HCT116 (cell line): ENCODE measurements at regions not wholly inside any gene's neighbourhood (a gene's known extent, or its start where the extent isn't known, plus 50 kb on each side); places are given as distances from the start of the nearest gene placed in this dataset.

Source experiments
- ATAC-seq: fragments of 200-7000 bp; cut with Tn5 transposase; 2 replicates; pipeline ENCODE4 v1.9.1; 2020; ENCODE audit warnings: mild to moderate bottlenecking, moderate library complexity
- BruUV-seq: library from RNA; stranded (reverse); fragments of 400-500 nt; replicated peaks from 2 replicates; lab custom pipeline; 2021; lab: Mats Ljungman, UMichigan
- CTCF ChIA-PET: fragments of 300-600 bp; sonication (Branson Sonifier 250); formaldehyde crosslinking; loops from one replicate; lab custom pipeline; 2021; ENCODE audit warnings: antibody characterized with exemption; lab: Charles Lee
- POLR2A ChIA-PET: fragments of 300-600, 350-600 bp; sonication (Branson Sonifier 250); formaldehyde crosslinking; loops from one replicate; lab custom pipeline; 2021; ENCODE audit warnings: antibody characterized with exemption; lab: Charles Lee
- RAD21 ChIA-PET, 2 experiments: fragments of 300-600 bp; sonication (Branson Sonifier 250); formaldehyde crosslinking; loops; one replicate each; lab custom pipeline; 2023; ENCODE audit warnings: low total read pairs in 2 of 2; ENCODE audit not compliant: uncharacterized antibody in 2 of 2, unreplicated experiment in 2 of 2, low non-redundant PET in 1 of 2; lab: Charles Lee
- DNase-seq: peaks from one replicate; pipeline ENCODE4 v3.0.0-alpha.2; 2010; ENCODE audit warnings: low read depth, low spot score
- H2AFZ ChIP-seq: fragments of 200-600 bp; shearing (Covaris generic), sonication (generic); 2 replicates; pipeline ENCODE4 v1.6.1; 2017; ENCODE audit warnings: low read depth, mixed run types, mixed read lengths, antibody characterized with exemption, low read length; ENCODE audit not compliant: poor library complexity, severe bottlenecking
- H3K27ac ChIP-seq: 2 replicates; pipeline ENCODE4 v1.5.1; 2012; ENCODE audit warnings: low read depth, low read length
- H3K27me3 ChIP-seq: fragments of 200-600 bp; sonication (generic); 2 replicates; pipeline ENCODE4 v1.6.1; 2016; ENCODE audit warnings: mixed run types, low read length, mixed read lengths; ENCODE audit not compliant: insufficient read depth
- H3K36me3 ChIP-seq, 2 experiments: fragments of 200-500 bp in 1 of 2; fragments of 200-600 bp in 1 of 2; sonication (Bioruptor generic) in 1 of 2; sonication (generic) in 1 of 2; 2 replicates each; pipeline versions ENCODE4 v1.5.1 to v1.6.1; 2014 to 2016; ENCODE audit warnings: low read length in 2 of 2, inconsistent platforms in 1 of 2, mixed read lengths in 1 of 2, mixed run types in 1 of 2; ENCODE audit not compliant: insufficient read depth in 2 of 2, control insufficient read depth in 1 of 2
- H3K4me1 ChIP-seq, 2 experiments: fragments of 200-600 bp in 1 of 2; sonication (generic) in 1 of 2; 2 replicates each; pipeline versions ENCODE4 v1.5.1 to v1.6.1; 2012 to 2017; ENCODE audit warnings: low read length in 2 of 2, inconsistent platforms in 1 of 2, mild to moderate bottlenecking in 1 of 2, mixed read lengths in 1 of 2, mixed run types in 1 of 2, moderate library complexity in 1 of 2; ENCODE audit not compliant: insufficient read depth in 2 of 2, control insufficient read depth in 1 of 2
- H3K4me2 ChIP-seq: fragments of 200-600 bp; sonication (generic); 2 replicates; pipeline ENCODE4 v1.6.1; 2017; ENCODE audit warnings: mixed run types, low read length, mixed read lengths
- H3K4me3 ChIP-seq, 2 experiments: fragments of 200-600 bp in 1 of 2; sonication (generic) in 1 of 2; replicated peaks in 1 of 2; 2 replicates each; pipeline ENCODE4 v1.5.1; 2011 to 2016; ENCODE audit warnings: low read length in 2 of 2, control low read depth in 1 of 2, low read depth in 1 of 2, mild to moderate bottlenecking in 1 of 2, mixed read lengths in 1 of 2, mixed run types in 1 of 2
- H3K79me2 ChIP-seq: fragments of 200-600 bp; sonication (generic); 2 replicates; pipeline ENCODE4 v1.6.1; 2017; ENCODE audit warnings: mild to moderate bottlenecking, mixed run types, low read length, moderate library complexity, mixed read lengths; ENCODE audit not compliant: insufficient read depth
- H3K9ac ChIP-seq: fragments of 200-600 bp; sonication (generic); 2 replicates; pipeline ENCODE4 v1.6.1; 2016; ENCODE audit warnings: low read length, mixed read lengths
- H3K9me2 ChIP-seq: fragments of 200-600 bp; sonication (generic), shearing (Covaris generic); 2 replicates; pipeline ENCODE4 v1.6.1; 2017; ENCODE audit warnings: mixed run types, mild to moderate bottlenecking, moderate library complexity; ENCODE audit not compliant: insufficient read depth
- H3K9me3 ChIP-seq, 2 experiments: fragments of 200-500 bp in 1 of 2; fragments of 200-600 bp in 1 of 2; sonication (Bioruptor generic) in 1 of 2; sonication (generic) in 1 of 2; 2 replicates each; pipeline ENCODE4 v1.6.1; 2014 to 2017; ENCODE audit warnings: low read length in 2 of 2, mixed read lengths in 2 of 2, inconsistent platforms in 1 of 2, low read depth in 1 of 2, mild to moderate bottlenecking in 1 of 2, mixed run types in 1 of 2, moderate library complexity in 1 of 2; ENCODE audit not compliant: control insufficient read depth in 1 of 2, insufficient read depth in 1 of 2
- H4K20me1 ChIP-seq: fragments of 200-600 bp; sonication (generic), shearing (Covaris generic); 2 replicates; pipeline ENCODE4 v1.6.1; 2017; ENCODE audit warnings: mixed run types, mild to moderate bottlenecking, moderate library complexity; ENCODE audit not compliant: insufficient read depth
- ATF3 ChIP-seq: IDR thresholded peaks from 2 replicates; pipeline ENCODE4 v1.6.1; 2012
- CBX3 ChIP-seq: IDR thresholded peaks from 2 replicates; pipeline ENCODE4 v1.6.1; 2012; ENCODE audit warnings: low read depth
- CEBPB ChIP-seq: IDR thresholded peaks from 2 replicates; pipeline ENCODE4 v1.6.1; 2012; ENCODE audit warnings: low read depth
- EGR1 ChIP-seq: IDR thresholded peaks from 2 replicates; pipeline ENCODE4 v1.6.1; 2012; ENCODE audit warnings: low read depth
- EZH2 ChIP-seq: fragments of 200-600 bp; sonication (generic); IDR thresholded peaks from 2 replicates; pipeline ENCODE4 v1.6.1; 2017; ENCODE audit warnings: antibody characterized with exemption, mixed run types
- EZH2phosphoT487 ChIP-seq: fragments of 200-600 bp; IDR thresholded peaks from 2 replicates; pipeline ENCODE4 v1.6.1; 2018; ENCODE audit warnings: antibody characterized with exemption, borderline replicate concordance
- FOSL1 ChIP-seq: IDR thresholded peaks from 2 replicates; pipeline ENCODE4 v1.6.1; 2012; ENCODE audit warnings: low read depth
- JUND ChIP-seq: IDR thresholded peaks from 2 replicates; pipeline ENCODE4 v1.6.1; 2012
- POLR2A ChIP-seq: IDR thresholded peaks from 2 replicates; pipeline ENCODE4 v1.7.0; 2011; ENCODE audit warnings: borderline replicate concordance; ENCODE audit not compliant: insufficient read depth, insufficient read length; ENCODE audit errors: extremely low read depth
- RAD21 ChIP-seq: IDR thresholded peaks from 2 replicates; pipeline ENCODE4 v1.6.1; 2012; ENCODE audit warnings: low read depth, mild to moderate bottlenecking
- REST ChIP-seq: IDR thresholded peaks from 2 replicates; pipeline ENCODE4 v1.6.1; 2012; ENCODE audit warnings: low read depth
- SIN3A ChIP-seq: IDR thresholded peaks from 2 replicates; pipeline ENCODE4 v1.6.1; 2012; ENCODE audit warnings: low read depth
- SRF ChIP-seq: IDR thresholded peaks from 2 replicates; pipeline ENCODE4 v1.6.1; 2012; ENCODE audit warnings: low read depth
- YY1 ChIP-seq: IDR thresholded peaks from 2 replicates; pipeline ENCODE4 v1.6.1; 2011; ENCODE audit warnings: low read length, low read depth, moderate library complexity, mild to moderate bottlenecking; ENCODE audit not compliant: insufficient replicate concordance; ENCODE audit errors: extremely low read depth
- ZBTB33 ChIP-seq: IDR thresholded peaks from 2 replicates; pipeline ENCODE4 v1.6.1; 2011; ENCODE audit warnings: mild to moderate bottlenecking, low read length, moderate library complexity; ENCODE audit not compliant: insufficient replicate concordance; ENCODE audit errors: extremely low read depth
- ZNF274 ChIP-seq: fragments of 200-500 bp; sonication (Bioruptor generic); IDR thresholded peaks from 2 replicates; pipeline ENCODE4 v1.6.1; 2014; ENCODE audit warnings: mild to moderate bottlenecking, low read depth, low read length, inconsistent platforms
- intact Hi-C: fragments of 100-400 bp; cut with micrococcal nuclease; formaldehyde crosslinking; loops from 2 replicates; pipeline ENCODE4 v1.10.0; 2022

GRCh38 chr11:32497951-32498350 lies 62.6 kb upstream of the WT1 start:
- ATAC-seq (no peak), DNase-seq (no peak)
- Histone ChIP-seq H3K9me3 (no peaks in the 10 kb centered on the region), H3K9ac (no peak overlapping the region), H3K36me3 (no peaks in the 10 kb centered on the region), H3K27ac (no peak overlapping the region), H4K20me1 (no peaks in the 10 kb centered on the region), H3K4me3 (no peak overlapping the region), H3K4me1 (no peaks in the 10 kb centered on the region), H3K27me3 (peaks cover 2% of the 10 kb centered on the region; the same call in 1 of the 2 replicates), H2AFZ (no peak overlapping the region), H3K4me2 (no peak overlapping the region), H3K79me2 (no peaks in the 10 kb centered on the region), H3K9me2 (no peaks in the 10 kb centered on the region)
- ChIA-PET RAD21 (no interaction called here), POLR2A (no interaction called here), CTCF (no interaction called here)
- intact Hi-C loops: no loop called here
- TF ChIP-seq ZNF274: no peak
- no peak for TF ChIP-seq EZH2
- no peak for TF ChIP-seq CEBPB
- TF ChIP-seq RAD21: no peak
- TF ChIP-seq POLR2A: no peak
- no peak for TF ChIP-seq YY1
- TF ChIP-seq REST: no peak
- TF ChIP-seq JUND: no peak
- no peak for TF ChIP-seq ATF3
- TF ChIP-seq ZBTB33: no peak
- no peak for TF ChIP-seq EZH2phosphoT487
- TF ChIP-seq EGR1: no peak
- TF ChIP-seq SRF: no peak
- no peak for TF ChIP-seq FOSL1
- no peak for TF ChIP-seq CBX3
- TF ChIP-seq SIN3A: no peak
- BruUV-seq: no TSS peak
